ENCODE measurements at regions not wholly inside any gene's neighbourhood (a gene's known extent, or its start where the extent isn't known, plus 50 kb on each side); places are given as distances from the start of the nearest gene placed in this dataset.

GRCh38 chr5:115352571-115352970, 56.1 kb upstream of the CCDC112 start:
- ATAC-seq, result no peak
- Histone ChIP-seq H3K36me3 (ENCODE audit: low read depth) (no peaks in the 10 kb centered on the region), H3K4me1 (ENCODE audit: low read depth) (peaks cover 15% of the 10 kb centered on the region), H3K9me3 (no peaks in the 10 kb centered on the region), H3K4me3 (no peak overlapping the region)
- intact Hi-C loops (cut with DNase I, micrococcal nuclease), result no loop called here
- DNase-seq, result no peak
- TF ChIP-seq CTCF (IDR thresholded peaks at IDR 0.05), result no peak

GRCh38 chr5:115351356-115352195, 55.1 kb upstream of the CCDC112 start:
- intact Hi-C loops (cut with DNase I, micrococcal nuclease), result no loop called here
- TF ChIP-seq CTCF (IDR thresholded peaks at IDR 0.05), result no peak
- H3K36me3 ChIP-seq (ENCODE audit: low read depth), result no peaks in the 10 kb centered on the region
- DNase-seq, result no peak
- ATAC-seq, result no peak
- no peaks in the 10 kb centered on the region for H3K9me3 ChIP-seq
- no peak overlapping the region for H3K4me3 ChIP-seq
- peaks cover 15% of the 10 kb centered on the region for H3K4me1 ChIP-seq (ENCODE audit: low read depth)

GRCh38 chr5:115350894-115351293, 54.4 kb upstream of the CCDC112 start:
- Histone ChIP-seq H3K4me1 (ENCODE audit: low read depth) (peaks cover 15% of the 10 kb centered on the region), H3K36me3 (ENCODE audit: low read depth) (no peaks in the 10 kb centered on the region), H3K9me3 (no peaks in the 10 kb centered on the region), H3K4me3 (no peak overlapping the region)
- DNase-seq (no peak), ATAC-seq (no peak)
- no peak for TF ChIP-seq CTCF (IDR thresholded peaks at IDR 0.05)
- intact Hi-C loops (cut with DNase I, micrococcal nuclease), result no loop called here

GRCh38 chr5:115349001-115349817, 52.8 kb upstream of the CCDC112 start:
- intact Hi-C loops (cut with DNase I, micrococcal nuclease), result no loop called here
- Histone ChIP-seq H3K36me3 (ENCODE audit: low read depth) (no peaks in the 10 kb centered on the region), H3K4me3 (no peak overlapping the region), H3K9me3 (no peaks in the 10 kb centered on the region), H3K4me1 (ENCODE audit: low read depth) (peaks cover 10% of the 10 kb centered on the region)
- ATAC-seq, result peak; percentile 93
- peak in 1 of 3 donors; percentile 35 for DNase-seq
- TF ChIP-seq CTCF (IDR thresholded peaks at IDR 0.05), result no peak

GRCh38 chr5:115348175-115348574, 51.7 kb upstream of the CCDC112 start:
- H3K9me3 ChIP-seq, result no peaks in the 10 kb centered on the region
- intact Hi-C loops (cut with DNase I, micrococcal nuclease), result no loop called here
- no peak for TF ChIP-seq CTCF (IDR thresholded peaks at IDR 0.05)

More at GRCh38 chr5:115348175-115348574, 51.7 kb upstream of the CCDC112 start:
- Histone ChIP-seq H3K36me3 (ENCODE audit: low read depth) (no peaks in the 10 kb centered on the region), H3K4me1 (ENCODE audit: low read depth) (peaks cover 10% of the 10 kb centered on the region), H3K4me3 (no peak overlapping the region)
- DNase-seq (no peak), ATAC-seq (peak; percentile 54)
